HCT116 (cell line): ENCODE measurements at regions not wholly inside any gene's neighbourhood (a gene's known extent, or its start where the extent isn't known, plus 50 kb on each side); places are given as distances from the start of the nearest gene placed in this dataset.

ENCODE experiments used
- ATAC-seq: fragments of 200-7000 bp; cut with Tn5 transposase; 2 replicates; pipeline ENCODE4 v1.9.1; 2020; ENCODE audit warnings: mild to moderate bottlenecking, moderate library complexity
- BruUV-seq: library from RNA; stranded (reverse); fragments of 400-500 nt; replicated peaks from 2 replicates; lab custom pipeline; 2021; lab: Mats Ljungman, UMichigan
- CTCF ChIA-PET: fragments of 300-600 bp; sonication (Branson Sonifier 250); formaldehyde crosslinking; loops from one replicate; lab custom pipeline; 2021; ENCODE audit warnings: antibody characterized with exemption; lab: Charles Lee
- POLR2A ChIA-PET: fragments of 300-600, 350-600 bp; sonication (Branson Sonifier 250); formaldehyde crosslinking; loops from one replicate; lab custom pipeline; 2021; ENCODE audit warnings: antibody characterized with exemption; lab: Charles Lee
- RAD21 ChIA-PET, 2 experiments: fragments of 300-600 bp; sonication (Branson Sonifier 250); formaldehyde crosslinking; loops; one replicate each; lab custom pipeline; 2023; ENCODE audit warnings: low total read pairs in 2 of 2; ENCODE audit not compliant: uncharacterized antibody in 2 of 2, unreplicated experiment in 2 of 2, low non-redundant PET in 1 of 2; lab: Charles Lee
- DNase-seq: peaks from one replicate; pipeline ENCODE4 v3.0.0-alpha.2; 2010; ENCODE audit warnings: low read depth, low spot score
- H2AFZ ChIP-seq: fragments of 200-600 bp; shearing (Covaris generic), sonication (generic); 2 replicates; pipeline ENCODE4 v1.6.1; 2017; ENCODE audit warnings: low read depth, mixed run types, mixed read lengths, antibody characterized with exemption, low read length; ENCODE audit not compliant: poor library complexity, severe bottlenecking
- H3K27ac ChIP-seq: 2 replicates; pipeline ENCODE4 v1.5.1; 2012; ENCODE audit warnings: low read depth, low read length
- H3K27me3 ChIP-seq: fragments of 200-600 bp; sonication (generic); 2 replicates; pipeline ENCODE4 v1.6.1; 2016; ENCODE audit warnings: mixed run types, low read length, mixed read lengths; ENCODE audit not compliant: insufficient read depth
- H3K36me3 ChIP-seq, 2 experiments: fragments of 200-500 bp in 1 of 2; fragments of 200-600 bp in 1 of 2; sonication (Bioruptor generic) in 1 of 2; sonication (generic) in 1 of 2; 2 replicates each; pipeline versions ENCODE4 v1.5.1 to v1.6.1; 2014 to 2016; ENCODE audit warnings: low read length in 2 of 2, inconsistent platforms in 1 of 2, mixed read lengths in 1 of 2, mixed run types in 1 of 2; ENCODE audit not compliant: insufficient read depth in 2 of 2, control insufficient read depth in 1 of 2
- H3K4me1 ChIP-seq, 2 experiments: fragments of 200-600 bp in 1 of 2; sonication (generic) in 1 of 2; 2 replicates each; pipeline versions ENCODE4 v1.5.1 to v1.6.1; 2012 to 2017; ENCODE audit warnings: low read length in 2 of 2, inconsistent platforms in 1 of 2, mild to moderate bottlenecking in 1 of 2, mixed read lengths in 1 of 2, mixed run types in 1 of 2, moderate library complexity in 1 of 2; ENCODE audit not compliant: insufficient read depth in 2 of 2, control insufficient read depth in 1 of 2
- H3K4me2 ChIP-seq: fragments of 200-600 bp; sonication (generic); 2 replicates; pipeline ENCODE4 v1.6.1; 2017; ENCODE audit warnings: mixed run types, low read length, mixed read lengths
- H3K4me3 ChIP-seq, 2 experiments: fragments of 200-600 bp in 1 of 2; sonication (generic) in 1 of 2; replicated peaks in 1 of 2; 2 replicates each; pipeline ENCODE4 v1.5.1; 2011 to 2016; ENCODE audit warnings: low read length in 2 of 2, control low read depth in 1 of 2, low read depth in 1 of 2, mild to moderate bottlenecking in 1 of 2, mixed read lengths in 1 of 2, mixed run types in 1 of 2
- H3K79me2 ChIP-seq: fragments of 200-600 bp; sonication (generic); 2 replicates; pipeline ENCODE4 v1.6.1; 2017; ENCODE audit warnings: mild to moderate bottlenecking, mixed run types, low read length, moderate library complexity, mixed read lengths; ENCODE audit not compliant: insufficient read depth
- H3K9ac ChIP-seq: fragments of 200-600 bp; sonication (generic); 2 replicates; pipeline ENCODE4 v1.6.1; 2016; ENCODE audit warnings: low read length, mixed read lengths
- H3K9me2 ChIP-seq: fragments of 200-600 bp; sonication (generic), shearing (Covaris generic); 2 replicates; pipeline ENCODE4 v1.6.1; 2017; ENCODE audit warnings: mixed run types, mild to moderate bottlenecking, moderate library complexity; ENCODE audit not compliant: insufficient read depth
- H3K9me3 ChIP-seq, 2 experiments: fragments of 200-500 bp in 1 of 2; fragments of 200-600 bp in 1 of 2; sonication (Bioruptor generic) in 1 of 2; sonication (generic) in 1 of 2; 2 replicates each; pipeline ENCODE4 v1.6.1; 2014 to 2017; ENCODE audit warnings: low read length in 2 of 2, mixed read lengths in 2 of 2, inconsistent platforms in 1 of 2, low read depth in 1 of 2, mild to moderate bottlenecking in 1 of 2, mixed run types in 1 of 2, moderate library complexity in 1 of 2; ENCODE audit not compliant: control insufficient read depth in 1 of 2, insufficient read depth in 1 of 2
- H4K20me1 ChIP-seq: fragments of 200-600 bp; sonication (generic), shearing (Covaris generic); 2 replicates; pipeline ENCODE4 v1.6.1; 2017; ENCODE audit warnings: mixed run types, mild to moderate bottlenecking, moderate library complexity; ENCODE audit not compliant: insufficient read depth
- CEBPB ChIP-seq: IDR thresholded peaks from 2 replicates; pipeline ENCODE4 v1.6.1; 2012; ENCODE audit warnings: low read depth
- EZH2 ChIP-seq: fragments of 200-600 bp; sonication (generic); IDR thresholded peaks from 2 replicates; pipeline ENCODE4 v1.6.1; 2017; ENCODE audit warnings: antibody characterized with exemption, mixed run types
- RAD21 ChIP-seq: IDR thresholded peaks from 2 replicates; pipeline ENCODE4 v1.6.1; 2012; ENCODE audit warnings: low read depth, mild to moderate bottlenecking
- SP1 ChIP-seq: IDR thresholded peaks from 2 replicates; pipeline ENCODE4 v1.6.1; 2012; ENCODE audit warnings: low read depth
- YY1 ChIP-seq: IDR thresholded peaks from 2 replicates; pipeline ENCODE4 v1.6.1; 2011; ENCODE audit warnings: low read length, low read depth, moderate library complexity, mild to moderate bottlenecking; ENCODE audit not compliant: insufficient replicate concordance; ENCODE audit errors: extremely low read depth
- ZNF274 ChIP-seq: fragments of 200-500 bp; sonication (Bioruptor generic); IDR thresholded peaks from 2 replicates; pipeline ENCODE4 v1.6.1; 2014; ENCODE audit warnings: mild to moderate bottlenecking, low read depth, low read length, inconsistent platforms
- intact Hi-C: fragments of 100-400 bp; cut with micrococcal nuclease; formaldehyde crosslinking; loops from 2 replicates; pipeline ENCODE4 v1.10.0; 2022
- TF ChIP-seq, protein P1 (sequence below), 3 experiments: fragments of 200-600 bp in 1 of 3; sonication (generic) in 1 of 3; IDR thresholded peaks in 2 of 3; conservative IDR thresholded peaks in 1 of 3; 2 replicates each; pipeline ENCODE4 v1.5.1; 2012 to 2017; ENCODE audit warnings: low read depth in 2 of 3, low read length in 2 of 3, antibody characterized with exemption in 1 of 3, borderline replicate concordance in 1 of 3, control low read depth in 1 of 3, mild to moderate bottlenecking in 1 of 3, mixed read lengths in 1 of 3, mixed run types in 1 of 3, moderate library complexity in 1 of 3; ENCODE audit not compliant: insufficient read depth in 1 of 3
- TF ChIP-seq, protein P2 (sequence below): IDR thresholded peaks from 2 replicates; pipeline ENCODE4 v1.6.1; 2012

DNA sequence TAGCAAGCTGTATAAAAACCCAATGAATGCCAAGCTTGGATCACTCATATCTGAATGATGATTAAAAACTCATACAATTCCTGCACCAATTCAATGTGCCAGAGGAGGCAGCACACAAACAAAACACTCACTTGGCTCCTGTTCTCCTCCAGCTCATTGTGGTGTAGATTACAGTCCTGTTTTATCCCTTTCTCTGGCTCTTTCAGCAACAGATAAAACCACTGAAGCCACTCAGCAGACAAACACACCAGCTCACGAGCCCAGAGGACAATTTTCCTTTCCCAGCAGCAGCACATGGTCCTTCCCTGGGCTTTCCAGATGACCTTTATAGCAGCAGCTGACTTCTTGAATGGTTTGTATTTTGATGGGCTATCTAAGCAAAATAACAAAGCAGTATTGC is 107.3 kb upstream of the STARD3NL start:
- no peak for TF ChIP-seq YY1
- TF ChIP-seq SP1: no peak
- TF ChIP-seq ZNF274: no peak
- TF ChIP-seq CEBPB: no peak
- TF ChIP-seq, protein P1, sequence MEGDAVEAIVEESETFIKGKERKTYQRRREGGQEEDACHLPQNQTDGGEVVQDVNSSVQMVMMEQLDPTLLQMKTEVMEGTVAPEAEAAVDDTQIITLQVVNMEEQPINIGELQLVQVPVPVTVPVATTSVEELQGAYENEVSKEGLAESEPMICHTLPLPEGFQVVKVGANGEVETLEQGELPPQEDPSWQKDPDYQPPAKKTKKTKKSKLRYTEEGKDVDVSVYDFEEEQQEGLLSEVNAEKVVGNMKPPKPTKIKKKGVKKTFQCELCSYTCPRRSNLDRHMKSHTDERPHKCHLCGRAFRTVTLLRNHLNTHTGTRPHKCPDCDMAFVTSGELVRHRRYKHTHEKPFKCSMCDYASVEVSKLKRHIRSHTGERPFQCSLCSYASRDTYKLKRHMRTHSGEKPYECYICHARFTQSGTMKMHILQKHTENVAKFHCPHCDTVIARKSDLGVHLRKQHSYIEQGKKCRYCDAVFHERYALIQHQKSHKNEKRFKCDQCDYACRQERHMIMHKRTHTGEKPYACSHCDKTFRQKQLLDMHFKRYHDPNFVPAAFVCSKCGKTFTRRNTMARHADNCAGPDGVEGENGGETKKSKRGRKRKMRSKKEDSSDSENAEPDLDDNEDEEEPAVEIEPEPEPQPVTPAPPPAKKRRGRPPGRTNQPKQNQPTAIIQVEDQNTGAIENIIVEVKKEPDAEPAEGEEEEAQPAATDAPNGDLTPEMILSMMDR (IDR thresholded peaks at IDR 0.05 in 2 of 3, conservative IDR thresholded peaks at IDR 0.05 in 1 of 3; ENCODE audit: borderline replicate concordance in 1 of 3, insufficient read depth in 1 of 3, low read depth in 2 of 3, low read length in 2 of 3): peak in 2 of 3 experiments; percentile 64 to 71; a peak in 4 of 6 replicates
- no peak for TF ChIP-seq EZH2
- peak; percentile 15; the same call in 1 of the 2 replicates for TF ChIP-seq RAD21
- TF ChIP-seq, protein P2, sequence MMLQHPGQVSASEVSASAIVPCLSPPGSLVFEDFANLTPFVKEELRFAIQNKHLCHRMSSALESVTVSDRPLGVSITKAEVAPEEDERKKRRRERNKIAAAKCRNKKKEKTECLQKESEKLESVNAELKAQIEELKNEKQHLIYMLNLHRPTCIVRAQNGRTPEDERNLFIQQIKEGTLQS: no peak
- no peaks in the 10 kb centered on the region for H3K4me1 ChIP-seq
- ChIA-PET POLR2A (no interaction called here), CTCF (interaction anchor here (0.7 to 1.4 kb wide), 8 partner anchors 9 to 153 kb away, joined by 3 to 7 read pairs (median 4); no protein-coding TSS in a partner anchor), RAD21 (no interaction called here)
- H3K9ac ChIP-seq: no peak overlapping the region
- ATAC-seq: peak; percentile 80
- no peak overlapping the region for H2AFZ ChIP-seq
- 0 out of 2 replicates have a peak, but pooled peaks cover 10% of the 10 kb centered on the region for H3K27me3 ChIP-seq
- H3K4me3 ChIP-seq: no peak overlapping the region
- no peaks in the 10 kb centered on the region for H3K36me3 ChIP-seq
- no peaks in the 10 kb centered on the region for H3K9me3 ChIP-seq
- H3K9me2 ChIP-seq: no peaks in the 10 kb centered on the region
- no peaks in the 10 kb centered on the region for H3K79me2 ChIP-seq
- BruUV-seq: no TSS peak
- no peak overlapping the region for H3K4me2 ChIP-seq
- intact Hi-C loops: no loop called here
- no peak overlapping the region for H3K27ac ChIP-seq
- no peaks in the 10 kb centered on the region; the same call in 1 of the 2 replicates for H4K20me1 ChIP-seq
- DNase-seq: peak; percentile 6
